CD4-positive, alpha-beta T cell treated with Interleukin-4 for 1 hour (primary cell): ENCODE measurements at regions not wholly inside any gene's neighbourhood (a gene's known extent, or its start where the extent isn't known, plus 50 kb on each side); places are given as distances from the start of the nearest gene placed in this dataset.
"Not testable (repeated sequence)": the region's sequence is repeated elsewhere in the genome, so short reads cannot be mapped to it uniquely, and the experiment has no call there.

Experiments used
- DNase-seq, 2 donors: peaks; one replicate each; pipeline ENCODE4 v3.0.0-alpha.2; 2020 to 2022

GRCh38 chr5:125912028-125912427 is 511.2 kb upstream of the GRAMD2B start:
- DNase-seq, result no peak

DNA sequence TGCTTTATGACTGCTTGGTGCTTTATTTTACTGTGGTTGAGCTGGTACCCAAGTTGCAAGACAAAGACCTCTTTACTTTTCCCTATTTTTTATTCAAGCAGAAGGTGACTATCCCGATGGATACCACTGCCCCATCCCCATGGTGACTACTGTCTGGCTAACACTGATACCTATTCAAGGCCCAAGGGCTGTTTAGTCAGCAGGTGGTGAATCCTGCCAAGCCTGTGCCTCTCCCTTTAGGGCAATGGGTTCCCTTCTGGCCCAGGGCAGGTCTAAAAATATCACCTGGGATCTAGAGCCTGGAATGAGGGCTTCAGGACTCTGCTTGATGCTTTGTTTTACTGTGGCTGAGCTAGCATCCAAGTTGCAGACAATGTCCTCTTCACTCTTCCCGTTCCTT is 510.0 kb upstream of the GRAMD2B start:
- DNase-seq, result no peak

- DNase-seq, result no peak
These were observed 508.7 kb upstream of the GRAMD2B start for GRCh38 chr5:125914471-125914870.

DNA sequence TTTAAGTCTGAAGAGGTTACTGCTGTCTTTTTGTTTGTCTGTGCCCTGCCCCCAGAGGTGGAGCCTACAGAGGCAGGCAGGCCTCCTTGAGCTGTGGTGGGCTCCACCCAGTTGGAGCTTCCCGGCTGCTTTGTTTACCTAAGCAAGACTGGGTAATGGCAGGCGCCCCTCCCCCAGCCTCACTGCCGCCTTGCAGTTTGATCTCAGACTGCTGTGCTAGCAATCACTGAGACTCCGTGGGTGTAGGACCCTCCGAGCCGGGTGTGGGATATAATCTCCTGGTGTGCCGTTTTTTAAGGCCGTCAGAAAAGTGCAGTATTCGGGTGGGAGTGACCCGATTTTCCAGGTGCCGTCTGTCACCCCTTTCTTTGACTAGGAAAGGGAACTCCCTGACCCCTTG is 499.3 kb upstream of the GRAMD2B start:
- DNase-seq, result not testable (repeated sequence)

GRCh38 chr5:125926172-125926571 is 497.0 kb upstream of the GRAMD2B start:
- no peak for DNase-seq

DNA sequence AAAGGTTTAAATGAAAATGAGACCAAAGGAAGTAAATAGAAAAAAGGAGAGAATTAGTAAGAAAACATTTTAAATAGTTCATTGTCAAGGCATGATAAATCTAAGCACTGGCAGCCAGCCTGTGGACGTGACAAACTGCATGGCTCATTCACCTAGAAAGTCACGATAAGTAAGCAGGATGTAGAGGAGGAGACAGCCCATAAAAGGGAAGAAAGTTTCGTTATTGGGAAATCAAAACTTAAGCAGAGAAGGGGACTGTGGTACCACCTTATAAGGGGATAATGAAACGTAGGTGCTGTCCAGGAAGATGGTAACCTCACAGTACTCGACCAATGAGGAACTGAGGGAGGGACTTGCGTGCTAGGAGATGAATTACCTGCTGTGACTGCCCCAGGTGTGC is 494.5 kb upstream of the GRAMD2B start:
- no peak for DNase-seq

- no peak for DNase-seq
These were observed 473.1 kb upstream of the GRAMD2B start for GRCh38 chr5:125950012-125950615.

DNA sequence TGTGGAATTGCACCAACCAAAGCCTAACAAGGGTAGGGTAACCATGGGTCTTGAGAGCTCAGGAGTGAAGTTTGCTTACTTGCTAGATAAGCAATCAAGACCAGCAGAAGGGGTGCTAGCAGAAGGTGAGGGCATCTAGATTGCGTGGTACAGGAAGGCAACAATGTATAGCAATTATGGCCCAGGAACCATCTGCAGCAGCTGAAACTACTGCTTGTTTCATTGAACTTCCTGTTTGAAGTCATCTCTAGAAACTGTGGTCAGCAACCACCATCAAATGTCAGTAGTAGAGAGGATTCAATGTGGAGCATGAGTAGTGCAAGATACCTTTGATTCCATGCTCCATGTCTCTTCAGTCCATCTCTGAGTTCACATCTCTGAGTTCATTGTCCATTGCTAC is 462.1 kb upstream of the GRAMD2B start:
- DNase-seq, result no peak

DNA sequence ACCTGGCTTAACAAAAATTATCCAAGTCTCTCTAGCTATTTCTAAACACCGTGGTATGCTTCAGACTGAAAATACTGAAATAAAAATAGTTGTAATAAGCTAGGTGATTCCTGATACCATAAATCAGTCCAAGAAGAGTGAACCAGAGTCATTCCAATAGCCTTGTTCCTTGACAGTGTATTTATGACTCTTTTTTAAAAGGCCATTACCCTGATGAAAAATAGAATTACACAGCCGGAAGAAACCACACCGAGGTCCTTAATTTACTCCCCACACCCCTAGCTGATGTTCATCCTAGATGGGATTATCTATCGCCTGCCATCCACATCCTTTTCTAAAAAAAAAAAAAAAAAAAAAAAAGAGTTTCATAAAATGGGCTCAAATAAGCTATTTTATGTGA is 457.6 kb upstream of the GRAMD2B start:
- no peak for DNase-seq

GRCh38 chr5:125967576-125967975 is 455.6 kb upstream of the GRAMD2B start:
- DNase-seq, result no peak

- no peak for DNase-seq
These were observed 454.0 kb upstream of the GRAMD2B start for GRCh38 chr5:125969011-125969813.

DNA sequence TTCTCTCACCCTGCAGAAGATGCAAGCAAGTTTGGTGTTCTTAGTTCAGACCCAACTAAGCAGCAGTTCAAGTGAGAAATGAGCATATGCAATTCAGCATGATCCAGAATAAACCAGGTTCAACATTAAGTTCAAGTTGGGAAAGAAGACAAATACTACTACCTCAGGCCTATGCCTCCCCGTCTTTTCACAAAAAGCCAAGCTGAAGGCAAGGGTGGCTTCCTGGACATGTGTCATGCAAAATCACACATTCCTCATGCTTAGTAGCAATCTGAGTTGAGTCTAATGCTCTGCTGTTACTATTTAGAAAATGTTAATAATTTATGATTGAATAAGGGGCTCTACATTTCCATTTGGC is 453.4 kb upstream of the GRAMD2B start:
- DNase-seq, result no peak

GRCh38 chr5:125970631-125971307 is 452.4 kb upstream of the GRAMD2B start:
- DNase-seq, result no peak

- no peak for DNase-seq
These were observed 450.5 kb upstream of the GRAMD2B start for GRCh38 chr5:125972706-125973105.

DNA sequence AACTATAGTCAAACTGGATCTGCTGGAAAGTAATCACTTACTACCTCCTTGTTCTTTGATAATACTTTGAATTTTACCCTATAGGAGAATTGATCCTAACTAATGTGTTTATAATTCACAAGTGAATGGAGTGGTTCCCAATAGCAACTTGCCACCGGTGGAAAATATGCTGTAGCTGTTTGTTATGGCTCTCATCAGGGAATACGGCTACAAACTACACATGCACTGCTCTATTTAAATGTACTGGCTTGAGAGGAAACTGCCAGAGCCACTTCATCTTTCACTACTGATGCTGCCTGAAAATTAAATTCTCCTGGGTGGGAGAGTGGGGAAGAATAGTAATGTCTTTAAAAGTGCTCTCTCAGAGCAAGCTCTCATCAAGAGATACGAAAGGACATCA is 448.5 kb upstream of the GRAMD2B start:
- DNase-seq, result no peak

DNA sequence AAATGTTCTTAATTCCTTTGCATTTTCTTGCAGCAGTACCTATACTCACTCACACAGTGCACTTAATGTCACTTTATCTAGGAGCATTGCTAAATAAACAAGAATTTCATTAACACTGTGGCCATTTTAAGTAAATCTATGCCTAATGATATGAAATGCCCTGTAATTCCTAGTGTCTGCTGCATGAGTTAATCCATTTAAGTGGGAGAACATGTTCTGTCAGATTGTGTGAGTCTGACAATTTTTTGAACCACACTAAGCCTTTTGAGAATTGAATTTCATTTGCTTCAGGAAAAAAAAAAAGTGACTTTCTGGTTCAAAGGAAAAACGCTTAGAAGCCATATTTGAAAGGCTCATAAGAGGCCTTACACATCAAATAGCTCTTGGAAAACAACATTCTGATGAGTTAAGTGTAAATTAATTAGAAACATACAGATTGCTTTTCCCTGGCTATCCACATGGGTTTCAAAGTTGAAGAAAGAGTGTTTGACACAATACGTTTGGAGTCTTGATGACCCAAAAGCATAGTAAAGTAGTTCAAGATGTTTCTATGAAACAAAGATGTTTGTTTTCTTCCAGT is 446.7 kb upstream of the GRAMD2B start:
- DNase-seq, result no peak

GRCh38 chr5:125978015-125978414 is 445.2 kb upstream of the GRAMD2B start:
- DNase-seq, result no peak

DNA sequence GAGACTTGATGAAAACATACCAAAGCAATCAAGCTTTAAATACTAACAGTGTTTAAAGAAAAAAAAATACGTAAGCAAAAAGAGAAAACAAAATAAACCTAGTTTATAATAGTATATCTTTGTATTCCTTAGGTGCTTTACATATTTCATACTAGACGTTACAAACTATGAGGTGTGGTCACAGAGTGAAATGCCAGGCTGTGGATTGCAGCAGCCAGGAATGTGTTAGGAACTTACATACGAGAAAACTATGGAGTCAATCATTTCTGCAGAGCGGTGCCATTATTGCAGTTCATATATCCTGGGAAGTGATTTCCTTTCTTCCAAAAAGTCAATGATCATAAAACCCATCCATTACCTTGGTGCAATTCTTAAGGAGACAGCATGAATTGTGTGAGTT is 443.6 kb upstream of the GRAMD2B start:
- DNase-seq, result no peak

DNA sequence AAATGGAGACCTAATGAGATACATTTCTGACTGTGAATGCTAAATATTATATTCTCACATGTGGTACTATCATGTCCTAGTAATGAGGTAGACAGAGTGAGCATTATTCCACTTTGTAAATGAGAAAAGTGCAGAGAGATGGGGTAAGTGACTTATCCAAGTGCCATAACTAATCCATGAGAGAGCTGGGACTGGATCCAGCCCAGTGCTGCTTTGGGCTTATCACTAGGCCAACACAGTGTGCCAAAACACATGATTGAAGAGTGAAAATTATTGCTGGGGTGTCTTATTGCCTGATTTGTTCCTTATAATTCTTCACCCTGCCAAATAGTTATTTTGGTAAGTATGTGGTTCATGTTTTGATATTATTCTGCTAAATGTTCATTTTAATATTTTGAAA is 442.2 kb upstream of the GRAMD2B start:
- no peak for DNase-seq

DNA sequence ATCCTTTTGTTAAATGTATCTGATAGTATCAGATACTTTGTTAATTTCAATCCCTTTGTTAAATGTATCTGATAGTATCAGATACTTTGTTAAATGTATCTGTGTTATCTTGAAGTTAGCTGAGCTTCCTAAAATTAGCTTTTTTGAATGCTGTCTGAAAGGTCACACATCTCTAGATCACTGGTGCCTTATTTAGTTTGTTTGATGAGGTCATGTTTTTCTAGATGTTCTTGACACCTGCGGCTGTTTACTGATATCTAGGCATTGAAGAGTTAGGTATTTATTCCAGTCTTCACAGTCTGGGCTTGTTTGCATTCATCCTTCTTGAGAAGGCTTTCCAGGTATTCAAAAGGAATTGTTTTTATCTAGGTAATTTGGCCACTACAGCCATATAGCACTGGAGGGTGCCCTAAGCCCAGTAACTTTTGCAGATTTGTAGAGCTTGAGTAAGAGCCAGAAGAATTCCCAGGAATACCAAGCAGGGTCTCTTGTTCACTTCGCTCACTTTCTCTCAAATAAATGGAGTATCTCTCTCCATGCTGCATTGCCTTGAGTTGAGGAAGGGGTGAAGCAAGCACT is 435.4 kb upstream of the GRAMD2B start:
- no peak for DNase-seq

- no peak for DNase-seq
These were observed 431.2 kb upstream of the GRAMD2B start for GRCh38 chr5:125992050-125992449.

DNA sequence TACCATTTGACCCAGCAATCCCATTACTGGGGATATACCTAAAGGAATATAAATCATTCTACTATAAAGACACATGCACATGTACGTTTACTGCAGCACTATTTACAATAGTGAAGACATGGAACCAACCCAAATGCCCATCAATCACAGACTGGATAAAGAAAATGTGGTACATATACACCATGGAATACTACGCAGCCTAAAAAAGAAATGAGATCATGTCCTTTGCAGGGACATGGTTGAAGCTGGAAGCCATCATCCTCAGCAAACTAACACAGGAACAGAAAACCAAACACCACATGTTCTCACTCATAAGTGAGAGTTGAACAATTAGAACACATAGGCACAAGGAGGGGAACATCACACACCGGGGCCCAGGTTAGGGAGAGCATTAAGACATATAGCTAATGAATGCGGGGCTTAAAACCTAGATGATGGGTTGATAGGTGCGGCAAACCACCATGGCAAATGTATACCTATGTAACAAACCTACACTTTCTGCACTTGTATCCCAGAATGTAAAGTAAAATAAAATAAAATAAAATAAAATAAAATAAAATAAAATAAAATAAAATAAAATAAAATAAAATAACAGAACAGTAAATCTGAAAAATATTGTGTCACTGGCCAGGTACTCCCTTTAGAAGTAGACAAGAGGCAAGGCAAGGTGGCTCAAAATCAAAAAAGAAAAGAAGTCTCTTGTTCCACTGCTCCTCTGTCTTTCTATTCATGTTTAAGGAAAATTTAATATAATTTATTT is 423.8 kb upstream of the GRAMD2B start:
- DNase-seq, result not testable (repeated sequence)

- no peak for DNase-seq
These were observed 422.7 kb upstream of the GRAMD2B start for GRCh38 chr5:126000507-126000906.
